Activated CD4-positive, alpha-beta memory T cell treated with anti-CD3 and anti-CD28 coated beads, Interleukin-2, amount 10 ng/mL, durations not matched to agents 7 days and 5 days (primary cell): ENCODE measurements at regions not wholly inside any gene's neighbourhood (a gene's known extent, or its start where the extent isn't known, plus 50 kb on each side); places are given as distances from the start of the nearest gene placed in this dataset.
A peak's percentile ranks its signal among the peaks of the same experiment; 100 is the strongest.
"Not testable (repeated sequence)": the region's sequence is repeated elsewhere in the genome, so short reads cannot be mapped to it uniquely, and the experiment has no call there.

Source experiments
- CTCF ChIA-PET: fragments of 350-600 bp; sonication (Branson Sonifier 250); formaldehyde crosslinking; loops from one replicate; lab custom pipeline; 2021; ENCODE audit warnings: antibody characterized with exemption, inconsistent platforms; lab: Charles Lee
- POLR2A ChIA-PET: fragments of 350-600 bp; sonication (Branson Sonifier 250); formaldehyde crosslinking; loops from one replicate; lab custom pipeline; 2021; ENCODE audit warnings: antibody characterized with exemption; lab: Charles Lee
- DNase-seq: peaks from one replicate; pipeline ENCODE4 v3.0.0-alpha.2; 2020
- H3K27ac Mint-ChIP-seq: one replicate; pipeline ENCODE4 v1.8.0; 2021; ENCODE audit warnings: mild to moderate bottlenecking, mixed read lengths
- H3K27me3 Mint-ChIP-seq: one replicate; pipeline ENCODE4 v1.8.0; 2021; ENCODE audit warnings: mixed read lengths
- H3K36me3 Mint-ChIP-seq: one replicate; pipeline ENCODE4 v1.8.0; 2021; ENCODE audit warnings: low read depth, mixed read lengths
- H3K4me1 Mint-ChIP-seq: one replicate; pipeline ENCODE4 v1.8.0; 2021; ENCODE audit warnings: mixed read lengths
- H3K4me3 Mint-ChIP-seq: one replicate; pipeline ENCODE4 v1.8.0; 2021; ENCODE audit warnings: mild to moderate bottlenecking, mixed read lengths
- H3K9me3 Mint-ChIP-seq: one replicate; pipeline ENCODE4 v1.8.0; 2021; ENCODE audit warnings: mixed read lengths

- CTCF ChIA-PET, result interaction anchor here (1.2 kb wide), 1 partner anchor 51 kb away, joined by 3 read pairs; no protein-coding TSS in a partner anchor
- H3K9me3 Mint-ChIP-seq, H3K27ac Mint-ChIP-seq, POLR2A ChIA-PET, H3K36me3 Mint-ChIP-seq, H3K4me3 Mint-ChIP-seq: not testable (repeated sequence)
- DNase-seq, result peak; percentile 71
- peaks cover 20% of the 10 kb centered on the region for H3K4me1 Mint-ChIP-seq
- peaks cover 12% of the 10 kb centered on the region for H3K27me3 Mint-ChIP-seq
These were observed 450.2 kb downstream of the DIRAS2 start for GRCh38 chr9:90192465-90192864.

DNA sequence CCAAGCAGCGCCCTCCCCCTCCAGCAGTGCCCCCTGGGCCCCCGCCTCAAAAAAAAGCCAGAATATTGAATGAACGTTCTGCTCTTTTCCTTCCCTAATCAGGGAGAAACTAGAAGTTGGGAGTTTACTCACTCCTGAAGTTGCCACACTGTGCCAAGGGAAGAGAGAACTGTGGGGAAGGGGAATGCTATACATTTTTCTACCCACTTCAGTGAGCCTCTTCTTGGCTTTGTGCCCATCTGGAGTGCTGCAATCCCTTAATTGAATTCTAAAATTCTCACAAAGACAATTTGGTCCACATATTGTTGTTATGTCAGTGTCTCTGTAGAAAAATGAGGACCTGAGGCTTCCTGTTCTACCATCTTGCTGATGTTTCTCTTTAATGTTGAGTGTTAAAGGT is 443.7 kb downstream of the DIRAS2 start:
- H3K27ac Mint-ChIP-seq, result no peak overlapping the region
- ChIA-PET POLR2A (interaction anchor here (1.2 kb wide), 1 partner anchor 952 kb away, joined by 3 read pairs; no protein-coding TSS in a partner anchor), CTCF (no interaction called here)
- H3K9me3 Mint-ChIP-seq, result no peaks in the 10 kb centered on the region
- H3K27me3 Mint-ChIP-seq, result peaks cover 15% of the 10 kb centered on the region
- DNase-seq, result no peak
- no peak overlapping the region for H3K4me3 Mint-ChIP-seq
- no peaks in the 10 kb centered on the region for H3K36me3 Mint-ChIP-seq
- no peaks in the 10 kb centered on the region for H3K4me1 Mint-ChIP-seq

DNA sequence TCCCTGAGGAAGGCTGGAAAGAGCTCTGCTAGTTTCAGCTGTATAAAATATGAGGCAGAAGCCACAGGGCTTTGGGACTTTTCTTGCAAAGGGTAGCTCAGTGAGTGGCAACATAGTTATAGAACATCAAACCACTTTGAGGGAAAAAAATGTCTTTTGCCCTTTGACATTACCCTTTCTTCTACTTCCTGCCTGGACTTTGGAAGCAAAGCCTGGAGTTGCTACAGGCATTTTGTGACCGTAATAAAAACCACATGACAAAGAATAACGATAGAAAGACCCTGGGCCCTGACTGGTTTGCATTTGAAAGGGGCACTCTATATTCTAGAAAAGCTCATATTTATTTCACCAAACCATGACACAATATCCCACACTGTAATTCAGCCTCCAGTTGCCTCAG is 440.9 kb downstream of the DIRAS2 start:
- DNase-seq, result no peak
- Mint-ChIP-seq H3K4me1 (no peaks in the 10 kb centered on the region), H3K27ac (no peak overlapping the region), H3K9me3 (no peaks in the 10 kb centered on the region), H3K27me3 (peaks cover 13% of the 10 kb centered on the region), H3K4me3 (no peak overlapping the region), H3K36me3 (no peaks in the 10 kb centered on the region)
- ChIA-PET POLR2A (no interaction called here), CTCF (interaction anchor here (0.8 kb wide), 1 partner anchor 649 kb away, joined by 3 read pairs; no protein-coding TSS in a partner anchor)

- H3K36me3 Mint-ChIP-seq, result no peaks in the 10 kb centered on the region
- ChIA-PET CTCF (no interaction called here), POLR2A (no interaction called here)
These were observed 438.3 kb downstream of the DIRAS2 start for GRCh38 chr9:90204128-90204831.

DNA sequence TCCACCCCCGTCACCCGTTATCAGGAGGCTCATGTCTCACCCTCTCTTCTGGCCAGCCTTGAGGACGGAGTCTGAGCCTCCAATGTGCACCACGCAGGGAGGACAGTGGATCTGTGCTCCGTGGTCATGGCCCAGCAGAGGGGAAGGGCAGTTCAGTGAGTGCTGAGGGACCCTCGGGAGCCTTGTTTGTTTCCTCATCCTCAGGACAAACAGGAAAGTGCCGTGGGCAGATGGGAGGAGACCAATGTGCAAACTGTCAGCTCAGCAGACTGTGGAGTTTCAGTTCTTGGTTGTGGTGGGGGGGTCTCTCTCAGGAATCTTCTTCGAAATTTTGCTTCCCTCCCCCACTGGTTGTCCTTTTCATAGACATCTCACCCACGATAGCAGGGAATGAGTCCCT is 429.6 kb downstream of the DIRAS2 start:
- H3K4me3 Mint-ChIP-seq, H3K27ac Mint-ChIP-seq, H3K36me3 Mint-ChIP-seq, DNase-seq, H3K9me3 Mint-ChIP-seq, H3K4me1 Mint-ChIP-seq, H3K27me3 Mint-ChIP-seq, POLR2A ChIA-PET, CTCF ChIA-PET: not testable (repeated sequence)

More at GRCh38 chr9:90204128-90204831, 438.3 kb downstream of the DIRAS2 start:
- no peak for DNase-seq
- Mint-ChIP-seq H3K27ac (no peak overlapping the region), H3K4me1 (no peaks in the 10 kb centered on the region), H3K27me3 (peaks cover 12% of the 10 kb centered on the region), H3K4me3 (no peak overlapping the region), H3K9me3 (no peaks in the 10 kb centered on the region)

- Mint-ChIP-seq H3K4me1 (no peaks in the 10 kb centered on the region), H3K27ac (no peak overlapping the region), H3K36me3 (no peaks in the 10 kb centered on the region), H3K9me3 (no peaks in the 10 kb centered on the region), H3K27me3 (no peaks in the 10 kb centered on the region), H3K4me3 (no peak overlapping the region)
- ChIA-PET CTCF (no interaction called here), POLR2A (no interaction called here)
- no peak for DNase-seq
These were observed 423.0 kb downstream of the DIRAS2 start for GRCh38 chr9:90219548-90220118.

DNA sequence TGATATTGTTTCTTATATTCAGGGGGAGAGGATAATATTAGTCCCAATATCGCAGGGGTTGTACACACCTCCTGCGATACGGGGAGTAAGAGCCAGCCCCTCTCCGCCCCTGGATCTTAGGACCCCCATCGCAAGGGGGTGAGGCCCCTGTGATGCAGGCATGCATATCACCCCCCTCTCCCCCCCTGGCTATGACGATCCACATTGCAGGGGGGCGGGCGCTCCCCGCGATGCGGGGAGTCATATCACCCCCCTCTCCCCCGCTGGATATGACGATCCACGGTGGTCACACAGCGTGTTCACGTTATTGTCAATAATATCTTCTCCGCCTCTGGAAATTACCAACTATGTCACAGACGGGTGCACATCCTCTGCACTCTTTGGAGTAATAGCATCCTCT is 420.7 kb downstream of the DIRAS2 start:
- CTCF ChIA-PET, H3K36me3 Mint-ChIP-seq, H3K4me1 Mint-ChIP-seq, DNase-seq, POLR2A ChIA-PET, H3K9me3 Mint-ChIP-seq, H3K27ac Mint-ChIP-seq, H3K4me3 Mint-ChIP-seq, H3K27me3 Mint-ChIP-seq: not testable (repeated sequence)

DNA sequence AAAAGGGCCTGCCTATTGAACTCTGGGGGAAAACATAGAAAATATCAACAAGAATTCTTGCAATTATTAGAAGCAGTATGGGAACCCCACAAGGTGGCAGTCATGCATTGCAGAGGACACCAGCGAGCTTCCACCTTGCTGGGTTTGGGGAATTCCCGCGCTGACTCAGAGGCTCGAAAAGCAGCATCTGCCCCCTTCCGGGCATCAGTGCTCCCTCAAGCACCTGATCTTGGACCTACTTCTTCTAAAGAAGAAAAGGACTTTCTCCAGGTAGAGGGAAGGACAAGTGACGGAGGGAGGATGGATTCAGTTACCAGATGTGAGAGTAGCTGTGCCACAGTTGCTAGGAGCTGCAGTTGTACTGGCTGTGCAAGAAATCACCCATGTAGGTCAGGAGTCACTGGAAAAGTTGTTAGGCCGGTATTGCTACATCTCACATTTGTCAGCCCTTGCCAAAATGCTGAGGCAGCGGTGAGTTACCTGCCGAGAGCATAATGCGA is 415.7 kb downstream of the DIRAS2 start:
- CTCF ChIA-PET, result interaction anchor here (0.6 kb wide), 1 partner anchor 108 kb away, joined by 4 read pairs; no protein-coding TSS in a partner anchor
- POLR2A ChIA-PET, H3K27ac Mint-ChIP-seq, H3K4me3 Mint-ChIP-seq, H3K4me1 Mint-ChIP-seq, H3K36me3 Mint-ChIP-seq, H3K9me3 Mint-ChIP-seq, H3K27me3 Mint-ChIP-seq: not testable (repeated sequence)
- peak; percentile 69 for DNase-seq

DNA sequence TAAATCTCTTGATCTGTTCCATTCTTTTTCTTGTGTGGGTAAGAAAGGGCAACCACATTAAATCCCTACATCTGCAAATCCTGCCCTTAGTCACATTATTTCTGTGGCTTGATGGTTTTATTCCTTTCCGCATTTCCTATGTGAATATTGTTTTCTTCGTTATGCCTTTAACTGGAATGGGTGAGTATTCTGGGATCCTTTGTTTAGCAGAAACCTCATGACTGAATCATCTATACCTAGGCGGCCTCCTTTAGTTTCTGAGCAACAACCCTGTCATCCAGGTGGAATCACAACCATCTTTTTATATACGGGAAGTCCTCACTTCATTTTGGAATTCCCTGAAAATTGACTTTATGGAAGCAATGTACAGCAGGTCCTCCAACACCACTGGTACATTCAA is 409.5 kb downstream of the DIRAS2 start:
- H3K4me3 Mint-ChIP-seq, H3K4me1 Mint-ChIP-seq, CTCF ChIA-PET, H3K36me3 Mint-ChIP-seq, POLR2A ChIA-PET, DNase-seq, H3K9me3 Mint-ChIP-seq, H3K27ac Mint-ChIP-seq, H3K27me3 Mint-ChIP-seq: not testable (repeated sequence)

GRCh38 chr9:90240541-90240940 is 402.1 kb downstream of the DIRAS2 start:
- Mint-ChIP-seq H3K4me1 (no peaks in the 10 kb centered on the region), H3K4me3 (no peak overlapping the region), H3K27me3 (peaks cover 14% of the 10 kb centered on the region), H3K27ac (no peak overlapping the region), H3K36me3 (no peaks in the 10 kb centered on the region), H3K9me3 (no peaks in the 10 kb centered on the region)
- no peak for DNase-seq
- POLR2A ChIA-PET, result no interaction called here
- CTCF ChIA-PET, result no interaction called here

DNA sequence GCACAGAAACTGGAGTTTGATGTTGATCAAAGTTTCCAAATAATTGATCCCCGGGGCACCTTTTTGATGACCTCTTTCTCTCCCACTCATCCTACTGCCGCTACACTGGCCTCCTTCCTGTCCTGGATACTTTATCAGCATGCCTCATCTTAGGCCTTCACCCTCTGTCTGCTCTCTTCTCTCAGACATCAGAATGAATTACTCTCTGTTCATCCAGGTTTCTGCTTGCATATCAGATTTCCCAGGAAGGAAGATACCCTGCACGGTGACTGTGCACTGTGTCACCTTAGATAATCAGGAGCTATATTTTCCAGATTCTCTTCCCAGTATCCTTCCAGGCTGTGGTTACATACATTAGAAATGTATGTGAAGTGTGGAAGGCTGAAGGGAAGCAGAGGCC is 397.0 kb downstream of the DIRAS2 start:
- Mint-ChIP-seq H3K27me3 (peaks cover 15% of the 10 kb centered on the region), H3K36me3 (no peaks in the 10 kb centered on the region), H3K4me3 (no peak overlapping the region), H3K9me3 (no peaks in the 10 kb centered on the region), H3K4me1 (no peaks in the 10 kb centered on the region), H3K27ac (no peak overlapping the region)
- ChIA-PET CTCF (no interaction called here), POLR2A (no interaction called here)
- DNase-seq, result no peak

DNA sequence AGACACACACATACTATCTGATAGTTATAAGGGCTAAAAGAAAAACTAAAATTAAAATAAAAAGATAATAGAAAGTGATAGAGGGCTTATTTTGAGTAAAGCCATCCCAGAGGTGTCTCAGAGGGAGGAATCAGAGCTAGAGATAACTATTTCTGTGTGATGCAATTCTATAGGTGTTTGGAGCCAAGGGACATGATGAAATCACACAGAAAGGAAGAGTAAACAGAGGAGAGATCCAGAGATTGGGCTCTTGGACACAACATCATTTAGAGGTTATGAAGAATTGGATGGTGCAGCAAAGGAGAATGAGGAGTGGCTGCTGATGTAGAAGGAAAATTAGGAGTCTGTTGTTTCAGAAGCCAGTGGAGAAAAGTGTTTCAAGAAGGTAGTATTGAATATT is 393.5 kb downstream of the DIRAS2 start:
- Mint-ChIP-seq H3K27ac (no peak overlapping the region), H3K36me3 (no peaks in the 10 kb centered on the region), H3K9me3 (no peaks in the 10 kb centered on the region), H3K4me1 (no peaks in the 10 kb centered on the region), H3K4me3 (no peak overlapping the region), H3K27me3 (peaks cover 15% of the 10 kb centered on the region)
- ChIA-PET CTCF (no interaction called here), POLR2A (no interaction called here)
- DNase-seq, result no peak

DNA sequence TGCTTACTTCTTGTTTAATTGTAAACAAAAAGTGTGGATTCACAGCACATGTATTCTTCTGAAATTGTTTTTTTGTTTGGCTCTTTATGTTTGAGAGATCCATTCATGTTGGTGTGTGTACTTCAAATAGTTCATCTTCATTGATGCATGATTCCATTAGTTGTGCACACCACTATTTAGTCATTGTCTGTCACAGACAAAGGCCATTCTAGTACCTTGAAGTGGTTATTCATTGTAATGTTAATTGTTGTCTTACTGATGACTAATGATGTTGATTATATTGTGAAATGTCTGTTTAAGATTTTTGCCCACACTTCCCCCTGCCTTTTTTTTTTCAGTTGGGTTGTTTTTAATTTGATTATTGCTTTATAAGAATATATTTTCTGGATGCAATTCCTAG is 391.3 kb downstream of the DIRAS2 start:
- POLR2A ChIA-PET, result no interaction called here
- peaks cover 11% of the 10 kb centered on the region for H3K27me3 Mint-ChIP-seq

DNA sequence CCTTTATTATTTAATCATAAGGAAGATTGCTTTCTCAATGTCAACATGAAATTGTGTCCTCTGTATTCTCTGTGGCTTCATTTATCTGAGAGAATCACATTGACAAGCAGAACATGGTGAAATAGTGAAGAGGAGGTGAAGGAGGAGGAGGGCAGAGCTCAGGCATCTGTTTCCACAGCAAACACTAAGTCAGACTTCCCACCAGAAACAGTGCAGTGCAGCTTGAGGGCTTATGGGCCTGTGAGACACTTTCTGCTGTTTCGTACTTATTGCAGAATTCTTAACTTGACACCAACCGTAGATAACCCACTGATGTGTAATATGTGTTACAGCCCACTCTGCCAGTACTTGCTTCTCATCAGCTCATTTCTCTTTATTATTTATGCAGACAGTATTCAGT is 386.3 kb downstream of the DIRAS2 start:
- CTCF ChIA-PET, result no interaction called here
- Mint-ChIP-seq H3K4me1 (peaks cover 2% of the 10 kb centered on the region), H3K9me3 (peaks cover 6% of the 10 kb centered on the region), H3K27me3 (peaks cover 9% of the 10 kb centered on the region), H3K4me3 (no peak overlapping the region), H3K36me3 (no peaks in the 10 kb centered on the region), H3K27ac (no peak overlapping the region)
- no peak for DNase-seq
- POLR2A ChIA-PET, result no interaction called here

More for the DNA sequence above, 391.3 kb downstream of the DIRAS2 start:
- Mint-ChIP-seq H3K9me3 (no peaks in the 10 kb centered on the region), H3K4me1 (no peaks in the 10 kb centered on the region), H3K4me3 (no peak overlapping the region), H3K36me3 (no peaks in the 10 kb centered on the region), H3K27ac (no peak overlapping the region)
- CTCF ChIA-PET, result no interaction called here
- DNase-seq, result no peak
